Activated T-cell treated with anti-CD3 and anti-CD28 coated beads, Interleukin-2, amount 50 U/mL, for 24 hours (primary cell): ENCODE measurements at regions not wholly inside any gene's neighbourhood (a gene's known extent, or its start where the extent isn't known, plus 50 kb on each side); places are given as distances from the start of the nearest gene placed in this dataset.

Experiments
- DNase-seq: peaks from one replicate; pipeline ENCODE4 v3.0.0-alpha.2; 2020
- H3K27ac Mint-ChIP-seq: 2 replicates; pipeline ENCODE4 v1.8.0; 2020; ENCODE audit warnings: mild to moderate bottlenecking, mixed read lengths
- H3K27me3 Mint-ChIP-seq: 2 replicates; pipeline ENCODE4 v1.8.0; 2020; ENCODE audit warnings: mixed read lengths
- H3K36me3 Mint-ChIP-seq: 2 replicates; pipeline ENCODE4 v1.8.0; 2020; ENCODE audit warnings: low read depth, mixed read lengths
- H3K4me1 Mint-ChIP-seq: 2 replicates; pipeline ENCODE4 v1.8.0; 2020; ENCODE audit warnings: low read depth, mixed read lengths
- H3K4me3 Mint-ChIP-seq: 2 replicates; pipeline ENCODE4 v1.8.0; 2020; ENCODE audit warnings: mild to moderate bottlenecking, moderate library complexity, mixed read lengths
- H3K9me3 Mint-ChIP-seq: 2 replicates; pipeline ENCODE4 v1.8.0; 2020; ENCODE audit warnings: mixed read lengths

- H3K9me3 Mint-ChIP-seq: peaks cover 12% of the 10 kb centered on the region
- H3K4me1 Mint-ChIP-seq: peaks cover 82% of the 10 kb centered on the region
- H3K27me3 Mint-ChIP-seq: no peaks in the 10 kb centered on the region
Observed at GRCh38 chr6:14728396-14729024, 517.4 kb upstream of the JARID2 start.

GRCh38 chr6:14729129-14729871 lies 516.6 kb upstream of the JARID2 start:
- Mint-ChIP-seq H3K9me3 (peaks cover 12% of the 10 kb centered on the region), H3K27me3 (no peaks in the 10 kb centered on the region), H3K36me3 (peaks cover 37% of the 10 kb centered on the region), H3K4me3 (peak overlapping the region; percentile 36), H3K4me1 (peaks cover 83% of the 10 kb centered on the region), H3K27ac (peak overlapping the region; percentile 97)
- DNase-seq: peak; percentile 55

More at GRCh38 chr6:14728396-14729024, 517.4 kb upstream of the JARID2 start:
- Mint-ChIP-seq H3K36me3 (peaks cover 36% of the 10 kb centered on the region), H3K4me3 (peak overlapping the region; percentile 36), H3K27ac (peak overlapping the region; percentile 97)
- DNase-seq: no peak

GRCh38 chr6:14730654-14731053 lies 515.2 kb upstream of the JARID2 start:
- Mint-ChIP-seq H3K4me3 (no peak overlapping the region), H3K36me3 (peaks cover 40% of the 10 kb centered on the region), H3K4me1 (peaks cover 96% of the 10 kb centered on the region), H3K27ac (peak overlapping the region; percentile 97), H3K9me3 (peaks cover 12% of the 10 kb centered on the region), H3K27me3 (no peaks in the 10 kb centered on the region)
- no peak for DNase-seq

GRCh38 chr6:14731611-14732010 lies 514.3 kb upstream of the JARID2 start:
- no peaks in the 10 kb centered on the region for H3K27me3 Mint-ChIP-seq

GRCh38 chr6:14732226-14732843 lies 513.5 kb upstream of the JARID2 start:
- H3K4me3 Mint-ChIP-seq: peak overlapping the region; percentile 27
- H3K9me3 Mint-ChIP-seq: peaks cover 13% of the 10 kb centered on the region
- peaks cover 40% of the 10 kb centered on the region for H3K36me3 Mint-ChIP-seq
- peak; percentile 79 for DNase-seq
- peak overlapping the region; percentile 97 for H3K27ac Mint-ChIP-seq
- no peaks in the 10 kb centered on the region for H3K27me3 Mint-ChIP-seq
- peaks cover 100% of the 10 kb centered on the region for H3K4me1 Mint-ChIP-seq

More at GRCh38 chr6:14731611-14732010, 514.3 kb upstream of the JARID2 start:
- H3K36me3 Mint-ChIP-seq: peaks cover 40% of the 10 kb centered on the region
- peak overlapping the region; percentile 97 for H3K27ac Mint-ChIP-seq
- peak overlapping the region; percentile 43 for H3K4me3 Mint-ChIP-seq
- H3K4me1 Mint-ChIP-seq: peaks cover 100% of the 10 kb centered on the region
- no peak for DNase-seq
- H3K9me3 Mint-ChIP-seq: peaks cover 15% of the 10 kb centered on the region

GRCh38 chr6:14732844-14733757 lies 512.8 kb upstream of the JARID2 start:
- peak overlapping the region; percentile 75 for H3K4me3 Mint-ChIP-seq
- peak overlapping the region; percentile 97 for H3K27ac Mint-ChIP-seq
- peaks cover 35% of the 10 kb centered on the region for H3K36me3 Mint-ChIP-seq
- peak; percentile 68 for DNase-seq
- peaks cover 13% of the 10 kb centered on the region for H3K9me3 Mint-ChIP-seq
- peaks cover 99% of the 10 kb centered on the region for H3K4me1 Mint-ChIP-seq
- H3K27me3 Mint-ChIP-seq: no peaks in the 10 kb centered on the region

GRCh38 chr6:14734052-14734415 lies 511.8 kb upstream of the JARID2 start:
- Mint-ChIP-seq H3K27ac (peak overlapping the region; percentile 97), H3K4me3 (peak overlapping the region; percentile 75), H3K36me3 (peaks cover 33% of the 10 kb centered on the region), H3K4me1 (peaks cover 99% of the 10 kb centered on the region), H3K9me3 (peaks cover 13% of the 10 kb centered on the region), H3K27me3 (no peaks in the 10 kb centered on the region)
- DNase-seq: no peak

- Mint-ChIP-seq H3K4me3 (peak overlapping the region; percentile 75), H3K27me3 (no peaks in the 10 kb centered on the region), H3K4me1 (peaks cover 99% of the 10 kb centered on the region), H3K27ac (peak overlapping the region; percentile 97), H3K9me3 (peaks cover 20% of the 10 kb centered on the region), H3K36me3 (peaks cover 35% of the 10 kb centered on the region)
- peak; percentile 59 for DNase-seq
Observed at GRCh38 chr6:14734416-14735340, 511.2 kb upstream of the JARID2 start.

GRCh38 chr6:14735956-14736486 lies 509.8 kb upstream of the JARID2 start:
- H3K36me3 Mint-ChIP-seq: peaks cover 32% of the 10 kb centered on the region
- peak overlapping the region; percentile 97 for H3K27ac Mint-ChIP-seq
- DNase-seq: peak; percentile 54
- no peaks in the 10 kb centered on the region for H3K27me3 Mint-ChIP-seq
- peak overlapping the region; percentile 39 for H3K4me3 Mint-ChIP-seq
- peaks cover 96% of the 10 kb centered on the region for H3K4me1 Mint-ChIP-seq
- H3K9me3 Mint-ChIP-seq: peaks cover 24% of the 10 kb centered on the region

- no peaks in the 10 kb centered on the region for H3K27me3 Mint-ChIP-seq
- DNase-seq: no peak
- H3K9me3 Mint-ChIP-seq: peaks cover 23% of the 10 kb centered on the region
- peak overlapping the region; percentile 97 for H3K27ac Mint-ChIP-seq
- peaks cover 96% of the 10 kb centered on the region for H3K4me1 Mint-ChIP-seq
- peaks cover 30% of the 10 kb centered on the region for H3K36me3 Mint-ChIP-seq
- H3K4me3 Mint-ChIP-seq: peak overlapping the region; percentile 21
Observed at GRCh38 chr6:14736554-14736953, 509.3 kb upstream of the JARID2 start.

- Mint-ChIP-seq H3K4me3 (no peak overlapping the region), H3K27ac (peak overlapping the region; percentile 90), H3K9me3 (peaks cover 28% of the 10 kb centered on the region), H3K4me1 (peaks cover 96% of the 10 kb centered on the region), H3K27me3 (no peaks in the 10 kb centered on the region), H3K36me3 (peaks cover 36% of the 10 kb centered on the region)
- no peak for DNase-seq
Observed at GRCh38 chr6:14738497-14738896, 507.4 kb upstream of the JARID2 start.

- DNase-seq: no peak
- H3K27ac Mint-ChIP-seq: peak overlapping the region; percentile 90
- H3K4me3 Mint-ChIP-seq: no peak overlapping the region
- peaks cover 28% of the 10 kb centered on the region for H3K9me3 Mint-ChIP-seq
- H3K27me3 Mint-ChIP-seq: no peaks in the 10 kb centered on the region
- H3K36me3 Mint-ChIP-seq: peaks cover 36% of the 10 kb centered on the region
- peaks cover 96% of the 10 kb centered on the region for H3K4me1 Mint-ChIP-seq
Observed at GRCh38 chr6:14738933-14739332, 506.9 kb upstream of the JARID2 start.

GRCh38 chr6:14739827-14740226 lies 506.0 kb upstream of the JARID2 start:
- Mint-ChIP-seq H3K27ac (peak overlapping the region; percentile 90), H3K27me3 (no peaks in the 10 kb centered on the region), H3K4me3 (no peak overlapping the region), H3K4me1 (peaks cover 94% of the 10 kb centered on the region), H3K9me3 (peaks cover 30% of the 10 kb centered on the region), H3K36me3 (peaks cover 34% of the 10 kb centered on the region)
- no peak for DNase-seq
